ENCODE measurements at regions not wholly inside any gene's neighbourhood (a gene's known extent, or its start where the extent isn't known, plus 50 kb on each side); places are given as distances from the start of the nearest gene placed in this dataset.

DNA sequence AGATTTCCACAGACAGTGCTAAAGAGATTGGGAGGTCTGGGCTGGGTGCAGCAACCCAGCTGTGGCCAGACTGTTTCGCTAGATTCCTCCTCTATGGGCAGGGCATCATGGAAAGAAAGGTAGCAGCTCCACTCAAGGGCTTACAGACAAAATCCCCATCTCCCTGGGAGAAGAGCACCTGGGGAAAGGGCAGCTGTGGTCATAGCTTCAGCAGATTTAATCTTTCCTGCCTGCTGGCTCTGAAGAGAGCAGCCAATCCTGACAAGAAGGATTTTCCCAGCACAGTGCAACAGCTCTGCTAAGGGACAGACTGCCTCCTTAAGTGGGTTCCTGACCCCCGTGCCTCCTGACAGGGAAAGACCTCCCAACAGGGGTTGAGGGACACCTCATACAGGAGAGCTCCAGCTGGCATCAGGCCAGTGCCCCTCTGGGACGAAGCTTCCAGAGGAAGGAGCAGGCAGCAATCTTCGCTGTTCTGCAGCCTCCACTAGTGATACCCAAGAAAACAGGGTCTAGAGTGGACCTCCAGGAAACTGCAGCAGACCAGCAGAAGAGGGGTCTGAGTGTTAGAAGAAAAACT is 1379.3 kb upstream of the ACO1 start:
- TF ChIP-seq, protein P1, sequence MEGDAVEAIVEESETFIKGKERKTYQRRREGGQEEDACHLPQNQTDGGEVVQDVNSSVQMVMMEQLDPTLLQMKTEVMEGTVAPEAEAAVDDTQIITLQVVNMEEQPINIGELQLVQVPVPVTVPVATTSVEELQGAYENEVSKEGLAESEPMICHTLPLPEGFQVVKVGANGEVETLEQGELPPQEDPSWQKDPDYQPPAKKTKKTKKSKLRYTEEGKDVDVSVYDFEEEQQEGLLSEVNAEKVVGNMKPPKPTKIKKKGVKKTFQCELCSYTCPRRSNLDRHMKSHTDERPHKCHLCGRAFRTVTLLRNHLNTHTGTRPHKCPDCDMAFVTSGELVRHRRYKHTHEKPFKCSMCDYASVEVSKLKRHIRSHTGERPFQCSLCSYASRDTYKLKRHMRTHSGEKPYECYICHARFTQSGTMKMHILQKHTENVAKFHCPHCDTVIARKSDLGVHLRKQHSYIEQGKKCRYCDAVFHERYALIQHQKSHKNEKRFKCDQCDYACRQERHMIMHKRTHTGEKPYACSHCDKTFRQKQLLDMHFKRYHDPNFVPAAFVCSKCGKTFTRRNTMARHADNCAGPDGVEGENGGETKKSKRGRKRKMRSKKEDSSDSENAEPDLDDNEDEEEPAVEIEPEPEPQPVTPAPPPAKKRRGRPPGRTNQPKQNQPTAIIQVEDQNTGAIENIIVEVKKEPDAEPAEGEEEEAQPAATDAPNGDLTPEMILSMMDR (IDR thresholded peaks at IDR 0.05; ENCODE audit: low read depth, low read length, poor library complexity, severe bottlenecking) = no peak
- TF ChIP-seq EZH2phosphoT487 (IDR thresholded peaks at IDR 0.05; ENCODE audit: borderline replicate concordance, low read length) = no peak

Measured in DOHH2 (cell line).